GM21515 (cell line): ENCODE measurements at regions not wholly inside any gene's neighbourhood (a gene's known extent, or its start where the extent isn't known, plus 50 kb on each side); places are given as distances from the start of the nearest gene placed in this dataset.

Source experiments
- ATAC-seq: cut with Tn5 transposase; IDR thresholded peaks from one replicate; pipeline ENCODE4 v1.9.1; 2021; ENCODE audit not compliant: unreplicated experiment

DNA sequence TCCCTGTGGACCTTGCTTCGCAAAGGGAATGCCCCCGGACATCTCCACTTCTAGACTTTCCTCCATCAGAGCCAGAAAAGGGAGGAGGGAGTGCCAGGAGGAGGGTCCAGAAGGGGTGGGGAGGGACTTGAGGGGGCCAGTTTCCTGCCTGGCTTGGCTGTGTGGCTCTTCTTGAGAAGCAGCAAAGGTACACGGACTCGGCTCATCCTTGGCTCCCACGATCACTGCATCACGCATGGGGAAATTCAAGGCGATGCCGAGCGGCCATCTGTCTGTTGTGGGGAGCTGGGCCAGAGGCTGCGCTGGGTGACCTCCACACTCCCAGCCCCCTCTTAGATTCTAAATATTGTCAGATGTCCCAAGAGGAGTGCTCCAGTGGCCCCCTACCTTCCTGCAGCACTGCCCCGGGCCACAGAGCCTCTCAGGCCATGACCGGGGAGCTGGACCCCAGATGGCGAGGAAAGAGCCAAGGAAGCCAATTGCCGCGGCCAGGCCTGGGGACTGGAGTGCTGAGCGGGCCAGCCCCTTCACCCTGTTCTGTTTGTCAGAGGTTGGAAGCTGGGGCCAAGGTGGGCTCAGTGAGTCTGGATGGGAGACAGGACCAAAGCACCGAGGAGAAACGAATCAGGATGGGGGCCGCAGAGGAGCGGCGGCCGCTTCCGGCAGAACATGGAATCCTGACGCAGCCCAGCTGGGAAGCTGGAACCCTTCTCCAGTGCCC, 104.5 kb downstream of the RBFOX3 start:
- no peak for ATAC-seq

- no peak for ATAC-seq
These were observed 105.7 kb downstream of the RBFOX3 start for GRCh38 chr17:79505199-79505598.

DNA sequence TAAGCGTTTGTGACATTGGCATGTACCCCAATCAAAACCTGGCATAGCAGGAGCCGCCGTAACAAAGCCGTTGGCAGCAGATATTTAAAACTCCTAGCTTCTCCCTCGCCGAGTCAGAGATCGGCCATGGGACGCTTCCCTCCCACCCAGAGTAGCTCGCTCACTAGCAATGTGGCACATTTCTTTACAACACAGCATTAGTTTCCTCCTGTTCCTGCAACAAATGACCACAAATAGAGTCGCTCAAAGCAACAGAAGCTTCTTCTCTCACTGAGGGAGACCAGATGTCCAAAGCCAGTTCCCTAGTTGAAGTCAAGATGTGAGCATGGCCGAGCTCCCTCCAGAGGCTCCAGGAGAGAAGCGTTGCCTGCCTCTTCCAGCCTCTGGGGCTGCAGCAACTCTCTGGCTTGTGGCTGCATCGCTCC, 106.7 kb downstream of the RBFOX3 start:
- no peak for ATAC-seq

- ATAC-seq: no peak
These were observed 107.6 kb downstream of the RBFOX3 start for GRCh38 chr17:79503126-79503839.

DNA sequence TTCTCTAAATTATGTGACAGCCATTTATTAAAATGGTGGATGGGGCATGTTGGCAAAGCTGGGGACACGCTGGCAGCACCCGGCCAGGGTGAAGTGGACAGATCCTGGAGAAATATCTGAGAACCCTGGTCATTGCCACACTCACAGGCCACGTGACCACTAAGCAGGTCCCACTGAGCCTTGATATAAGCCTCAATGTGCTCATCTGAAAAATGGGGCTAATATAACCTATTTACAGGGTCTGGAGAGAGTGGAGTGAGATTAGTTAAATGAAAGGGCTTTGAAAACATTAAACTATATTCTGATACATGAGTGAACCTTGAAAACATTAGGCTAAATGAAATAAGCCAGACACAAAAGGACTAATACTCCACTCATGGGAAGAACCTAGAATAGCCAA, 108.9 kb downstream of the RBFOX3 start:
- ATAC-seq: no peak

- no peak for ATAC-seq
These were observed 109.9 kb downstream of the RBFOX3 start for GRCh38 chr17:79500745-79501618.

GRCh38 chr17:79498854-79499253, 112.0 kb downstream of the RBFOX3 start:
- no peak for ATAC-seq

DNA sequence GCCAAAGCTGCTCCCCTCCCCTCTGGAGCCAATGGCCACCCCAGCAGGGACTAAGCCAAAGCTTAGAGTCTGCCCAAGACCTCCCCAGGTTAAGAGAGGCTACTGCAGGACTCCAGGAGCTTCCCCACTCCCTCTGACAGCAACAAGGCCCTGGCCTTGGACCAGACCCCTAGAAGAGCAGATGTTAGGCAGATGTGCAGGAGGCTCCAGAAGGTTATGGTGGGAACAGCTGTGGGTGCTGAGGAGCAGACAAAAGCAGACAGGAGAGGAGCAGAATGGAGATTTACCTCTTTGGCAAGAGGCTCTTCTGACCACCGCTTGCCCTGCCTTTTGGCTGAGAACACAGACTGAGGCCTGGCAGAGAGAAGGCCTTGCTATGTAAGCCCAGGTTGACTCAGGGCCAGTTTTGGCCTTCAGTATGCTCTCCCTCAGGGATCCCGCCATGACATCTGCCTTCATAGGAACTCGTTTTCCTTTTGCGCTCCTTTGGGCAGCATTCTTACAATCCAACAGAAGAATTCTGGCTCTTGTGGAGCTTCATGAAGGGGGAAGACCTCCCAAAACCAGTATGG, 113.0 kb downstream of the RBFOX3 start:
- ATAC-seq: no peak

DNA sequence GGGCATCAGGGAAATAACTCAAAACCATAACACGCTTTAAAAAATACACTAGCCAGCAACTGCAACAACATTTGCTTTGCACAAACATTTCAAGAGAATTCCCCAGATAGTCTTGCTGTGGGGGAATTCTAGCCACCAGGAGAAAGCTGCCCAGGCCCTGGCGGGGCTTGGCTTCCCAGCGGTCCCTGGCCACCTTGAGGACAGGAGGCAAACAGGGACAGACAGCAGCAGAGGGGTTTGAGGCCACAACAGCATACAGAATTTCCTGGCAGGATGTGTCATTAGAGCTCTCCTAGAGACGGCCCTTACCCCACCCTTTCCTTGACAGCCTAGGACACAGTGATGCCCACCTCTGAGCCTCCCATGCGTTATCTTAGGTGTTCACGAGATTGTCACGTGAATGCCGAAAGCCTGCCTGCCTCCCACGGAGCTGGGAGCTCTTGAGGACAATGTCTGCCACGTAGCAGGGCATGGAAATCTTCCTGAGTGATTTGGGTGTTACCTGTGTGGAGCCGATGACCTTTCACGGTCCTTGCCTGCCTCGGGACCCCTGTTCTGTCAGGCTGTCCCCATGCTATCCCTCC, 114.3 kb downstream of the RBFOX3 start:
- ATAC-seq: no peak

DNA sequence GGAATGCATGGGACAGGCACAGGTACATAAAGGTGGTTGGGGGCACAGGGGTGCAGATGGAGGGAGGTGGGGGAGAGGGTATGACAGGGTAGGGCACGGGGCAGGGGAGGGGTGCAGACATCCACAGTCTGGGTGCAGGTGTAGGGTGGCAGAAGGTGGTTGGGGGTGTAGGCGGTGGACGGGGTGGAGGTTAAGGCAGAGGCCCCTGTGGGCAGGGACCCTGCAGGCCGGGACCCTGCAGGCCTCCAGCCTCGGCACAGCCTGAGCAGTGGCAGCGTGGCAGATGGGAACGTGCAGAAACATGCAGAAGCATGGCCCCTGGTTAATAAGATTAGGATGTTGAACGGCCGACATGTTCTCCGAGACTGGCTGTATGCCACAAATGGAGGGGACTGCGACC, 115.2 kb downstream of the RBFOX3 start:
- no peak for ATAC-seq

GRCh38 chr17:79491006-79491405, 119.8 kb downstream of the RBFOX3 start:
- no peak for ATAC-seq

GRCh38 chr17:79490530-79490929, 120.3 kb downstream of the RBFOX3 start:
- ATAC-seq: no peak

DNA sequence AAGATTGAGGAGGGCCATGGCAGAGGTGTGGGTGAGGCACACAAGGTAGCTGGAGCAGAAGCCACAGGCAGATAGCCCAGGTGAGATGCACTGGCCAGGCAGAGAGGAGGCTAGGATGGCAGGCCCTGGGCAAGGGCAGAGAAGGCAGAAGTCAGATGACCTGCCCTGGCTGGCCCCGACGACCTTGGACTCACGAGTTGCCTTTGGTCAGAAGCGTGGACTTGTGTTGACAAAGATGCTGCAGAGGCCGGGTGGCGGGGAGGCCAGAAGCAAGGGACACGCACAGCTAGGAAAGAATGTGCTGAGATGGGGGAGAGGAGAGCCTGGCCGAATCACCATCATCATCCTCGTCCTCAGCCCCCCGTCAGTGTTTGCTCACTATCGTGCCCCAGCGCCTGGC, 123.7 kb downstream of the RBFOX3 start:
- ATAC-seq: no peak

- no peak for ATAC-seq
These were observed 124.9 kb downstream of the RBFOX3 start for GRCh38 chr17:79485991-79486390.

GRCh38 chr17:79485419-79485985, 125.3 kb downstream of the RBFOX3 start:
- ATAC-seq: no peak

DNA sequence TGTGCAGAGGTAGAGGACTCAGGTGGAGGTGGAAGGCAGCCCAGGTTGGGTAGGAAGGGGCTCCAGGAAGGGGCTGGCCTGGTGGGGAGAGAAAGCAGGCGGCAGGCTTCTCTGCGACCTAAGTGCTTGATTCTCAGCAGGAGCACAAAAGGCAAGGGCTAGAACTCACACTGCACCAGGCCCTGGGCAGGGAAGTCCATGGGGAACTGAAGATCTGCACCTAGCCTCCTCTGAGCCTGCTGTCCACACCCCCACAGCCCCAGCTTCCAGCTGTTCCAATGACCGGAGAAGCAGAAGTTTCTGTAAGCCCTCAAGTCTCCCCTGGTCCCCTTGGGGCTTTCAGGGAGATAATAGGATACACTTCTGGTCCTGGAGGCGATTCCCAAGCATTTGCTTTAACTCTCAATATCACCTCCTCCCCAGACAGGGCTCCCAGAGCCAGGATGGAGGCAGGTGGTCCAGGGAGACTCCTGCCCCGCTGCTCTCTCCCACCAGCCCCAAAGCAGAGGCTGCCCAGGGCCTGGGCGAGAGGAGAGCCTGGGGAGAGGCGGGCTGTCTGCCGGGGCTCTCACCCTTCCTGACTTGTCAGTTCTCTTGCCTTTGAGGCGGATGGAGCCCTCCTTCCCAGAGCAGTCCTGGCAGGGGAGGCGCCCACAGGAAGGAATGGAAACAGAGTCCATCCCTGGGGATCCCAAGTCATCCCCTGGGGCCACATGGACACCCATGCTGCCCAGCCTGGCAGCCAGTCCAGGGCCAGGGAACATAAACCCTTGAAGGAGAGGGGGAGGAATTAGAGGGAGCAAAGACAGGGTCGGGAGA, 126.0 kb downstream of the RBFOX3 start:
- no peak for ATAC-seq

DNA sequence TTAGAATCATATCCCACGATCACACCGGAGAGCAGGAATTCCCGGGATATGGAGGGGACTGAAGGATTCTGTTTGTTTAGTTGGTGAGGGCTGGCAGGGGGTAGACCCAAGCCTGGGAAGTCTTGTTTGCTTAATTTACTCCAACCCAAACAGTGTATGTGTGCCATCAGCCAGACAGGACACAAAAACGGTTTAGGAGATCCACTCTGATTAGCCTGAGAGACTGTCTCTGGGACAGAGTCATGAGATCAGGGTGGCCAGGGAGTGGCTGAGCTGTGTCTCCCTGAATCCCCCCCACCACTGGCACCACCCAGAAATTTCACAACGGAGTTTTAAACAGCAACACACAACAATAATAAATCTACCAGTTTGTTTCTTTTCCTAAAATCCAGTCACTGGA, 127.0 kb downstream of the RBFOX3 start:
- ATAC-seq: no peak

DNA sequence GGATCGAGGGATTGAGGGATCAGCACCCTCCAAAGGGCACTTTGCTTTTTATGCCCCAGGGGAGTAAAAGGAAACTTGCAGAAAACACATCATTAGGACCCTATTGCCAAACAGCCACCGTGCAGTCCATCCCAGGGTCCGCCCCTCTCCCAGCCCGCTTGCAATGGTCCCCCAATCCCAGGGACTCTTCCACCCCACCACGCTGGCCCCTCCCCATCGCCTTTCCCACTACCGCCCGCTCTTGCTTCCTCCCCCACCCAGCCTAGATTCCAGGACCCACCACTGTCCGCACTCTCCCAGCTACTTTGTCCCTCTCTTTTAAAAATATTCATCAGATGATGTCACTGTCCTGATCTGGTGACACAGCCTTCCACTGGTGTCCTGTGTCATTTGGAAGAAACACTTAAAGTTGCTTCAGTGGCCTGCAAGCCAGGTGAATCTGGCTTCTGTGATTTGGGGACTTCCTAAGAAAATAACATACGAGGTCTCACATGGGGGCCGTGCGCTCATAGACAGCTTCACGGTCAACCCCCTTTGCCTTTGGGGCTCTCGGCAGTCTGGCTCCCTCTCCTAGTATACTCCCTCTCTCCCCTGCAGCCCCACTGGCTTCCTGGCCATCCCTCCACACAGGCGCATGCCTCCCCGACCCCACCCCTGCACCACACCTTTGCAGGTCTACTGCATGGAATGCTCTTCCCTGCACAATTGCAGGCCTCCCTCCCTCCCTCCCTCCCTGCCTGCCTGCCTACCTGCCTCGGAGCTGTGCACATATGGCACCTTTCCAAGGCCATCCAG, 127.9 kb downstream of the RBFOX3 start:
- ATAC-seq: no peak

- ATAC-seq: no peak
These were observed 131.0 kb downstream of the RBFOX3 start for GRCh38 chr17:79479876-79480275.
